Hepatocyte (in vitro differentiated cells): ENCODE measurements at regions not wholly inside any gene's neighbourhood (a gene's known extent, or its start where the extent isn't known, plus 50 kb on each side); places are given as distances from the start of the nearest gene placed in this dataset.
"Not testable (repeated sequence)": the region's sequence is repeated elsewhere in the genome, so short reads cannot be mapped to it uniquely, and the experiment has no call there.

Source experiments
- EZH2 ChIP-seq: fragments of 200-600 bp; sonication (generic); IDR thresholded peaks from 2 replicates; pipeline ENCODE4 v1.6.1; 2016; ENCODE audit warnings: antibody characterized with exemption, mild to moderate bottlenecking, borderline replicate concordance
- TF ChIP-seq, protein P1 (sequence below): fragments of 200-600 bp; sonication (generic); IDR thresholded peaks from 2 replicates; pipeline ENCODE4 v1.5.1; 2016; ENCODE audit warnings: antibody characterized with exemption, mild to moderate bottlenecking; ENCODE audit not compliant: poor library complexity

DNA sequence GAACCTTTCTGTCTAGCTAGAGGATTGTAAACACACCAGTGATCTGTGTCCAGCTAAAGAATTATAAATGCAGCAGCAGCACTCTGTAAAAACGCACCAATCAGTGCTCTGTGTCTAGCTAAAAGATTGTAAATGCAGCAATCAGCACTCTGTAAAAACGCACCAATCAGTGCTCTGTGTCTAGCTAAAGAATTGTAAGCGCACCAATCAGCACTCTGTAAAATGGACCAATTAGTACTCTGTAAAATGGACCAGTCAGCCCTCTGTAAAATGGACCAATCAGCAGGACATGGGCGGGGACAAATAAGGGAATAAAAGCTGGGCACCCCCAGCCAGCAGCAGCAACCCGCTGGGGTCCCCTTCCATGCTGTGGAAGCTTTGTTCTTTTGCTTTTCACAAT lies 204.1 kb upstream of the UBL3 start:
- TF ChIP-seq, protein P1, sequence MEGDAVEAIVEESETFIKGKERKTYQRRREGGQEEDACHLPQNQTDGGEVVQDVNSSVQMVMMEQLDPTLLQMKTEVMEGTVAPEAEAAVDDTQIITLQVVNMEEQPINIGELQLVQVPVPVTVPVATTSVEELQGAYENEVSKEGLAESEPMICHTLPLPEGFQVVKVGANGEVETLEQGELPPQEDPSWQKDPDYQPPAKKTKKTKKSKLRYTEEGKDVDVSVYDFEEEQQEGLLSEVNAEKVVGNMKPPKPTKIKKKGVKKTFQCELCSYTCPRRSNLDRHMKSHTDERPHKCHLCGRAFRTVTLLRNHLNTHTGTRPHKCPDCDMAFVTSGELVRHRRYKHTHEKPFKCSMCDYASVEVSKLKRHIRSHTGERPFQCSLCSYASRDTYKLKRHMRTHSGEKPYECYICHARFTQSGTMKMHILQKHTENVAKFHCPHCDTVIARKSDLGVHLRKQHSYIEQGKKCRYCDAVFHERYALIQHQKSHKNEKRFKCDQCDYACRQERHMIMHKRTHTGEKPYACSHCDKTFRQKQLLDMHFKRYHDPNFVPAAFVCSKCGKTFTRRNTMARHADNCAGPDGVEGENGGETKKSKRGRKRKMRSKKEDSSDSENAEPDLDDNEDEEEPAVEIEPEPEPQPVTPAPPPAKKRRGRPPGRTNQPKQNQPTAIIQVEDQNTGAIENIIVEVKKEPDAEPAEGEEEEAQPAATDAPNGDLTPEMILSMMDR, result not testable (repeated sequence)
- TF ChIP-seq EZH2, result not testable (repeated sequence)
